Sciatic nerve (tissue), 2 donors: ENCODE measurements at regions not wholly inside any gene's neighbourhood (a gene's known extent, or its start where the extent isn't known, plus 50 kb on each side); places are given as distances from the start of the nearest gene placed in this dataset.
"Not testable (repeated sequence)": the region's sequence is repeated elsewhere in the genome, so short reads cannot be mapped to it uniquely, and the experiment has no call there.

Source experiments
- ATAC-seq: fragments of 200-7000 bp; cut with Tn5 transposase; one replicate; pipeline ENCODE4 v1.9.1; 2020; ENCODE audit warnings: mild to moderate bottlenecking, moderate library complexity
- DNase-seq: peaks from one replicate; pipeline ENCODE4 v3.0.0-alpha.2; 2020; ENCODE audit warnings: low spot score
- intact Hi-C: fragments of 100-400 bp; cut with DNase I; formaldehyde crosslinking; loops from one replicate; pipeline ENCODE4 v1.14.2; 2022
- donor health status: DM: no; HTN: no; CAD: no.
- donor health status: DM: no; HTN: no; CAD: no.

- ATAC-seq, intact Hi-C loops, DNase-seq: not testable (repeated sequence)
Measured at GRCh38 chr13:22814433-22814832, 366.3 kb upstream of the SGCG start.

- intact Hi-C loops: no loop called here
Measured at GRCh38 chr13:22821589-22821988, 359.2 kb upstream of the SGCG start.

GRCh38 chr13:22825186-22825585 lies 355.6 kb upstream of the SGCG start:
- ATAC-seq (no peak), DNase-seq (no peak)
- intact Hi-C loops: no loop called here

More at GRCh38 chr13:22821589-22821988, 359.2 kb upstream of the SGCG start:
- DNase-seq (no peak), ATAC-seq (no peak)

GRCh38 chr13:22828081-22828480 lies 352.7 kb upstream of the SGCG start:
- DNase-seq (no peak), ATAC-seq (no peak)
- intact Hi-C loops: no loop called here

GRCh38 chr13:22836475-22836874 lies 344.3 kb upstream of the SGCG start:
- DNase-seq (no peak), ATAC-seq (no peak)
- intact Hi-C loops: no loop called here

- ATAC-seq (no peak), DNase-seq (no peak)
- intact Hi-C loops: no loop called here
Measured at GRCh38 chr13:22837980-22838647, 342.7 kb upstream of the SGCG start.

- intact Hi-C loops: no loop called here
- ATAC-seq (no peak), DNase-seq (no peak)
Measured at GRCh38 chr13:22839603-22840530, 340.9 kb upstream of the SGCG start.

GRCh38 chr13:22846551-22846950 lies 334.2 kb upstream of the SGCG start:
- intact Hi-C loops: no loop called here
- no peak for DNase-seq
- no peak for ATAC-seq

- DNase-seq (no peak), ATAC-seq (no peak)
- intact Hi-C loops: no loop called here
Measured at GRCh38 chr13:22848539-22849052, 332.2 kb upstream of the SGCG start.

- no peak for DNase-seq
- intact Hi-C loops: no loop called here
- ATAC-seq: no peak
Measured at GRCh38 chr13:22855926-22856325, 324.9 kb upstream of the SGCG start.

GRCh38 chr13:22858980-22859379 lies 321.8 kb upstream of the SGCG start:
- DNase-seq, ATAC-seq, intact Hi-C loops: not testable (repeated sequence)

- intact Hi-C loops, ATAC-seq, DNase-seq: not testable (repeated sequence)
Measured at GRCh38 chr13:22859411-22859810, 321.4 kb upstream of the SGCG start.

GRCh38 chr13:22861958-22862466 lies 318.8 kb upstream of the SGCG start:
- ATAC-seq (no peak), DNase-seq (no peak)
- intact Hi-C loops: no loop called here

- ATAC-seq (no peak), DNase-seq (no peak)
- intact Hi-C loops: no loop called here
Measured at GRCh38 chr13:22862478-22862877, 318.3 kb upstream of the SGCG start.

- ATAC-seq (no peak), DNase-seq (no peak)
- intact Hi-C loops: no loop called here
Measured at GRCh38 chr13:22866221-22866620, 314.6 kb upstream of the SGCG start.

GRCh38 chr13:22871231-22871630 lies 309.5 kb upstream of the SGCG start:
- DNase-seq: no peak
- intact Hi-C loops: no loop called here
- no peak for ATAC-seq

GRCh38 chr13:22874839-22875238 lies 305.9 kb upstream of the SGCG start:
- no peak for ATAC-seq
- intact Hi-C loops: no loop called here
- no peak for DNase-seq

- no peak for DNase-seq
- no peak for ATAC-seq
- intact Hi-C loops: no loop called here
Measured at GRCh38 chr13:22877421-22877820, 303.4 kb upstream of the SGCG start.

- DNase-seq (no peak), ATAC-seq (no peak)
- intact Hi-C loops: no loop called here
Measured at GRCh38 chr13:22880741-22881720, 299.7 kb upstream of the SGCG start.
